Adrenal gland (tissue), 5 donors: ENCODE measurements at regions not wholly inside any gene's neighbourhood (a gene's known extent, or its start where the extent isn't known, plus 50 kb on each side); places are given as distances from the start of the nearest gene placed in this dataset.

Experiments used
- POLR2A ChIP-seq, 2 donors: fragments of 450-650 bp; IDR thresholded peaks; one replicate each; pipeline ENCODE4 v1.6.1; 2017; ENCODE audit warnings: antibody characterized with exemption in 2 of 2, mild to moderate bottlenecking in 2 of 2, moderate library complexity in 1 of 2
- TF ChIP-seq, protein P1 (sequence below), 6 experiments: fragments of 450-650 bp in 4 of 6; fragments of 200-600 bp in 2 of 6; sonication (generic) in 1 of 6; IDR thresholded peaks; 1 replicate in 5 of 6; 2 replicates in 1 of 6; pipeline versions ENCODE4 v1.5.1 to v1.8.0; 2016 to 2021; ENCODE audit warnings: antibody characterized with exemption in 6 of 6, mild to moderate bottlenecking in 2 of 6, moderate library complexity in 1 of 6
- donor health status: DM: no; HTN: no; CAD: no.

DNA sequence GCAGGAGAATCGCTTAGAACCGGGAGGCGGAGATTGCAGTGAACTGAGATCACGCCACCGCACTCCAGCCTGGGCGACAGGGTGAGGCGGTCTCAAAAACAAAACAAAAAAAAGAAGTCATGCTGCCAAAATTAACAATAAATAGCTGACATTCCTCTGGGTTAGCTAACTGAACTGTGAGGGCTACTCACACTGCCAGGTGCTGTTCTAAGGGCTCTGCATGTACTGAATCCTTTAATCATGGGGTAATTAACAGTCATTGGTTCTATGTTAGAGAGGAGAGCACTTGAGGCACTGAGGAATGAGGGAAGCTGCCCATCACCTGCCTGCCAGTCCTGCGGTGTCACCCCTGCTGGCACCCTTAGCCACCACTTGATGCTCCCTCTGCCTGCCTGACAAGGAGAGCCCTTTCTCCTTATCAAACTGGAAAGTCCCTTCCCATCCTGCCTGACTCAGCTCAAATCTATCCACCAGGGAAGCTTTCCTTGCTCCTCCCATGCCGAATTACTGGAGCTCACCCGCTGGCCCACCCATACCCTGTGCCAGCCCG, 73.0 kb upstream of the RIOK3 start:
- TF ChIP-seq, protein P1, sequence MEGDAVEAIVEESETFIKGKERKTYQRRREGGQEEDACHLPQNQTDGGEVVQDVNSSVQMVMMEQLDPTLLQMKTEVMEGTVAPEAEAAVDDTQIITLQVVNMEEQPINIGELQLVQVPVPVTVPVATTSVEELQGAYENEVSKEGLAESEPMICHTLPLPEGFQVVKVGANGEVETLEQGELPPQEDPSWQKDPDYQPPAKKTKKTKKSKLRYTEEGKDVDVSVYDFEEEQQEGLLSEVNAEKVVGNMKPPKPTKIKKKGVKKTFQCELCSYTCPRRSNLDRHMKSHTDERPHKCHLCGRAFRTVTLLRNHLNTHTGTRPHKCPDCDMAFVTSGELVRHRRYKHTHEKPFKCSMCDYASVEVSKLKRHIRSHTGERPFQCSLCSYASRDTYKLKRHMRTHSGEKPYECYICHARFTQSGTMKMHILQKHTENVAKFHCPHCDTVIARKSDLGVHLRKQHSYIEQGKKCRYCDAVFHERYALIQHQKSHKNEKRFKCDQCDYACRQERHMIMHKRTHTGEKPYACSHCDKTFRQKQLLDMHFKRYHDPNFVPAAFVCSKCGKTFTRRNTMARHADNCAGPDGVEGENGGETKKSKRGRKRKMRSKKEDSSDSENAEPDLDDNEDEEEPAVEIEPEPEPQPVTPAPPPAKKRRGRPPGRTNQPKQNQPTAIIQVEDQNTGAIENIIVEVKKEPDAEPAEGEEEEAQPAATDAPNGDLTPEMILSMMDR (IDR thresholded peaks at IDR 0.05) = no peak
- no peak for TF ChIP-seq POLR2A (IDR thresholded peaks at IDR 0.05)
